Vagina (tissue), 2 donors: ENCODE measurements at regions not wholly inside any gene's neighbourhood (a gene's known extent, or its start where the extent isn't known, plus 50 kb on each side); places are given as distances from the start of the nearest gene placed in this dataset.

ENCODE experiments used
- POLR2A ChIP-seq, 2 donors: fragments of 450-650 bp; IDR thresholded peaks; one replicate each; pipeline ENCODE4 v1.6.1; 2017; ENCODE audit warnings: antibody characterized with exemption in 2 of 2, mild to moderate bottlenecking in 2 of 2, moderate library complexity in 2 of 2
- POLR2AphosphoS5 ChIP-seq, 2 donors: sonication (generic); formaldehyde crosslinking; IDR thresholded peaks; one replicate each; pipeline ENCODE4 v1.9.0; 2017; ENCODE audit warnings: antibody characterized with exemption in 2 of 2, mild to moderate bottlenecking in 2 of 2, low read depth in 1 of 2; ENCODE audit not compliant: insufficient read depth in 1 of 2
- TF ChIP-seq, protein P1 (sequence below), 3 experiments: fragments of 450-650 bp in 2 of 3; fragments of 200-600 bp in 1 of 3; sonication (generic) in 1 of 3; IDR thresholded peaks; one replicate each; pipeline ENCODE4 v1.5.1; 2017 to 2019; ENCODE audit warnings: antibody characterized with exemption in 3 of 3, mild to moderate bottlenecking in 2 of 3, moderate library complexity in 2 of 3

DNA sequence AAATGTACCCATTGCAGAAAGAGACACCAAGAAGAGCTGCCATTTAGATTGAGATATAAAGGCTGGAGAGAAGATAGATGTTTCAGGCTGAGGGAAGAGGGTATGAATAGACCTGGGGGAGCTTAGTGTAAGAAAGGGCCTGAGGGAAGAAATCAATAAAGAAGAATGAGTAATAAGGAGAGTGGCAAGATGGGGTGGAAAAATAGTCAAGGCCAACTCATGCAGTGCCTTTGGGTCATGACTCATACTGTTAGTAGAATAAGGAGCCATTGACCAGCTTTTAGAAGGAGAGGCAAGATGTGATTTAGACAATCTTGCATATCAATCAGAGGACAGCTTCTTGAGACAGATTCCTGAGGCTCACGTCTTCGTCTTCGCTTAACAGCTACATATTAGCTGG is 287.5 kb downstream of the DUSP6 start:
- TF ChIP-seq POLR2A (IDR thresholded peaks at IDR 0.05) (no peak), POLR2AphosphoS5 (IDR thresholded peaks at IDR 0.05; ENCODE audit: insufficient read depth in 1 of 2, low read depth in 1 of 2) (no peak)
- TF ChIP-seq, protein P1, sequence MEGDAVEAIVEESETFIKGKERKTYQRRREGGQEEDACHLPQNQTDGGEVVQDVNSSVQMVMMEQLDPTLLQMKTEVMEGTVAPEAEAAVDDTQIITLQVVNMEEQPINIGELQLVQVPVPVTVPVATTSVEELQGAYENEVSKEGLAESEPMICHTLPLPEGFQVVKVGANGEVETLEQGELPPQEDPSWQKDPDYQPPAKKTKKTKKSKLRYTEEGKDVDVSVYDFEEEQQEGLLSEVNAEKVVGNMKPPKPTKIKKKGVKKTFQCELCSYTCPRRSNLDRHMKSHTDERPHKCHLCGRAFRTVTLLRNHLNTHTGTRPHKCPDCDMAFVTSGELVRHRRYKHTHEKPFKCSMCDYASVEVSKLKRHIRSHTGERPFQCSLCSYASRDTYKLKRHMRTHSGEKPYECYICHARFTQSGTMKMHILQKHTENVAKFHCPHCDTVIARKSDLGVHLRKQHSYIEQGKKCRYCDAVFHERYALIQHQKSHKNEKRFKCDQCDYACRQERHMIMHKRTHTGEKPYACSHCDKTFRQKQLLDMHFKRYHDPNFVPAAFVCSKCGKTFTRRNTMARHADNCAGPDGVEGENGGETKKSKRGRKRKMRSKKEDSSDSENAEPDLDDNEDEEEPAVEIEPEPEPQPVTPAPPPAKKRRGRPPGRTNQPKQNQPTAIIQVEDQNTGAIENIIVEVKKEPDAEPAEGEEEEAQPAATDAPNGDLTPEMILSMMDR (IDR thresholded peaks at IDR 0.05), result no peak
